Gastrocnemius medialis (tissue), 4 donors: ENCODE measurements at regions not wholly inside any gene's neighbourhood (a gene's known extent, or its start where the extent isn't known, plus 50 kb on each side); places are given as distances from the start of the nearest gene placed in this dataset.

ENCODE experiments used
- CTCF ChIP-seq, 5 experiments: fragments of 450-650 bp in 3 of 5; fragments of 200-600 bp in 2 of 5; sonication (generic) in 2 of 5; IDR thresholded peaks in 4 of 5; conservative IDR thresholded peaks in 1 of 5; 1 replicate in 4 of 5; 2 replicates in 1 of 5; pipeline ENCODE4 v1.5.1; 2016 to 2019; ENCODE audit warnings: antibody characterized with exemption in 5 of 5, mild to moderate bottlenecking in 3 of 5, moderate library complexity in 3 of 5
- POLR2A ChIP-seq, 2 donors: fragments of 450-650 bp; IDR thresholded peaks; one replicate each; pipeline ENCODE4 v1.6.1; 2017; ENCODE audit warnings: antibody characterized with exemption in 2 of 2, mild to moderate bottlenecking in 2 of 2, moderate library complexity in 2 of 2

- no peak for TF ChIP-seq CTCF (IDR thresholded peaks at IDR 0.05 in 4 of 5, conservative IDR thresholded peaks at IDR 0.05 in 1 of 5)
- TF ChIP-seq POLR2A (IDR thresholded peaks at IDR 0.05): no peak
Observed at GRCh38 chr4:45518832-45519231, 605.0 kb downstream of the GABRG1 start.
